ENCODE measurements at regions not wholly inside any gene's neighbourhood (a gene's known extent, or its start where the extent isn't known, plus 50 kb on each side); places are given as distances from the start of the nearest gene placed in this dataset.

DNA sequence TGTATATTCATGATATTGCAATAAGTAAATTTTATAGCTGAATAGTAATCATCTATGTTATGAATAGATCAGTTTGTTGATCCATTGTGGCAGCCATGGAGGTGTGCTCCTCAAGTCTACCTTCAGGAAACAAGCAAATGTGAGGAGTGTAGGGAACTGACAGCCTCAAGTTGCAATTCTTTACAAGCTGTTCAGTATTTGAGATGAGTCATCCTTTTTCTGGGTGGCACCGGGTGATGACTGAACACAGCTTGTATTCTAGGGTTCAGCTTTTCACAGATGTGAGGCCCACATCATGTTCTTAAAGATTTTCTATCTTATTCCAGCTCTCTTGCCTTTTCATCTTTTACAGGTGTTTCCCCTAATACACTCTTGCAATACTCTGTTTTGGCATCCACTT, 452.4 kb downstream of the KCNH5 start:
- DNase-seq (no peak), ATAC-seq (no peak)
- ChIA-PET CTCF (no interaction called here), POLR2A (interaction anchor here (0.5 kb wide), 1 partner anchor 434 kb away, joined by 3 read pairs; no protein-coding TSS in a partner anchor)
- Mint-ChIP-seq H3K36me3 (ENCODE audit: low read depth) (peaks cover 2% of the 10 kb centered on the region), H3K27me3 (peaks cover 2% of the 10 kb centered on the region), H3K4me1 (no peaks in the 10 kb centered on the region), H3K9me3 (ENCODE audit: low read depth) (peaks cover 9% of the 10 kb centered on the region), H3K4me3 (no peak overlapping the region), H3K27ac (no peak overlapping the region)
- intact Hi-C loops (cut with DNase I, micrococcal nuclease): no loop called here

DNA sequence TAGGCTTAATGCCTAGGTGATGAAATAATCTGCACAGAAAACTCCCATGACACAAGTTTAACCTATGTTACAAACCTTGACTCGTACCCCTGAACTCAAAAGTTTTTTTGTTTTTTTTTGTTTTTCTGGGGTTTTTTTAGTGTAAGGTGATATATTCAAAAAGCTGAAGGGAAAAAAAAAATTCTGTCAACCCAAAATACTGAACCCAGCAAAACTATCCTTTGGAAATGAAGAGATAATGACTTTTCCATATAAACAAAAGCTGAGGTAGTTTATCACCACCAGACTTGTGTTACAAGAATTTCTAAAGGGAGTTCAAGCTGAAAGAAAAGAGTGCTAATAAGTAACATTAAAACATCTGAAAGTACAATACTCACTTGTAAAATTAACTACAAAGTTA, 448.1 kb downstream of the KCNH5 start:
- intact Hi-C loops (cut with DNase I, micrococcal nuclease): no loop called here
- H3K36me3 Mint-ChIP-seq (ENCODE audit: low read depth): peaks cover 2% of the 10 kb centered on the region
- H3K4me1 Mint-ChIP-seq: no peaks in the 10 kb centered on the region
- peaks cover 13% of the 10 kb centered on the region for H3K9me3 Mint-ChIP-seq (ENCODE audit: low read depth)
- ChIA-PET POLR2A (no interaction called here), CTCF (interaction anchor here (0.7 kb wide), 1 partner anchor 248 kb away, joined by 3 read pairs; no protein-coding TSS in a partner anchor)
- H3K4me3 Mint-ChIP-seq: no peak overlapping the region
- DNase-seq: no peak
- peaks cover 2% of the 10 kb centered on the region for H3K27me3 Mint-ChIP-seq
- ATAC-seq: no peak
- H3K27ac Mint-ChIP-seq: no peak overlapping the region

DNA sequence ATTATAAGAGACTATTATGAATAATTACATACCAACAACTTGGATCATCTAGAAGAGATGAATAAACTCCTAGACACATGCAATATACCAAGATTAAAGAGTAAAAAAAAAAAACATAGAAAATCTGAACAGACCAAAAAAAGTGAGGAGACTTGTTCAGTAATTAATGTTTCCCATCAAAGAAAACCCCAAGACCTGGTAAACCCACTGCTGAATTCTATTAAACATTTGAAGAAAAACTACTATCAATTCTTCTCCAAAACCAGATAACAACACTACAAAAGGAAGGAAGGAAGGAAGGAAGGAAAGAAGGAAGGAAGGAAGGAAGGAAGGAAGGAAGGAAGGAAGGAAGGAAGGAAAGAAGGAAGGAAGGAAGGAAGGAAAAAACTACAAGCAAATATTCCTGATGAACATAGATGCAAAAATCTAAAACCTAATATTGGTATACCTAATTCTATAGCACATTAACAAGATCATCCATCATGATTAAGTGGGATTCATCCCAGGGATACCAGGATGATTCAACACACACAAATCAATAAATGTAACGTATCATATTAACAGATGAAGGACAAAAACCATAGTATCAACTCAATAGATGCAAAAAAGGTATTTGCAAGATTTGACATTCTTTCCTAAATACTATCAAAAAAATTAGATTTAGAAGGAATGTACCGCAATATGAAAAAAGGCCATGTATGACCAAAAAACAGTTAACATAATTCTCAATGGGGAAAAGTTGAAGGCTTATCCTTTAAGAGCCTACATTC, 445.5 kb downstream of the KCNH5 start:
- Mint-ChIP-seq H3K4me3 (no peak overlapping the region), H3K27me3 (no peaks in the 10 kb centered on the region), H3K36me3 (ENCODE audit: low read depth) (peaks cover 2% of the 10 kb centered on the region), H3K27ac (no peak overlapping the region), H3K4me1 (no peaks in the 10 kb centered on the region), H3K9me3 (ENCODE audit: low read depth) (peaks cover 11% of the 10 kb centered on the region)
- DNase-seq (no peak), ATAC-seq (no peak)
- intact Hi-C loops (cut with DNase I, micrococcal nuclease): no loop called here
- ChIA-PET POLR2A (no interaction called here), CTCF (no interaction called here)

DNA sequence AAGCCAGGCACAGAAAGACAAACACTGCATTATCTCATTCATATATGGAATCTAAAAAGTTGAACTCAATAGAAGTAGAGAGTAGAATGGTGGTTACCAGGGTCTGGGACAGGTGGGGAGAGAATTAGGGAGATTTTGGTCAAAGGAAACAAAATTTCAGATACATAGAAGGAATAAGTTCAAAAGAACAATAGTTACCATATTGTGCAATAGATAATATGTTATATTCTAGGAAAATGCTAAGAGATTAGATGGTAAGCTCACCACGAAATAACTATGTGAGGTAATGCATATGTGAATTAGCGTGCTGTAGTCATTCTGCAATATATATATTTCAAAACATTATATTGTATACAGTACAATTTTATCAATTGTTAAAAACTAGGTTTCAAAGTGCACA, 442.5 kb downstream of the KCNH5 start:
- Mint-ChIP-seq H3K4me3 (no peak overlapping the region), H3K36me3 (ENCODE audit: low read depth) (no peaks in the 10 kb centered on the region), H3K9me3 (ENCODE audit: low read depth) (peaks cover 5% of the 10 kb centered on the region), H3K27ac (no peak overlapping the region), H3K4me1 (no peaks in the 10 kb centered on the region), H3K27me3 (no peaks in the 10 kb centered on the region)
- DNase-seq (no peak), ATAC-seq (no peak)
- CTCF ChIA-PET: no interaction called here
- intact Hi-C loops (cut with DNase I, micrococcal nuclease): no loop called here
- POLR2A ChIA-PET: no interaction called here

DNA sequence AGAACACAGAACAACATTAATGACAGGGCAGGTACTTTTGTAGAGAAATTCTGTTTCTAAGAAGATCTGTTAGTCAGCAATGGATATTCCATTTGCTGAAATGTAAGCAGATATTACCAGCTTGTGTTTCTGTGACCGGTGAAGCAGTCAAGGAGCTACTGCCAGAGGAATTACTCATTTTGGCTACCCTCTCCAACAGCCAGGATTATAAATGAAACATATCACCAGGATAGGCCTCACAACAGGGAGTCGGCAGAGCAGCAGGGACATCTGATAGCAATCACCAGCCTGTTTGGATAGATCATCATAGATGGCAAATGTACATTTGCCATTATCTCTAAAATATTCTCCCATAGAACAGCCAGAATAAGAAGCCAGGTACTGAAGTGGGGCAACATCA, 440.7 kb downstream of the KCNH5 start:
- intact Hi-C loops (cut with DNase I, micrococcal nuclease): no loop called here
- Mint-ChIP-seq H3K27ac (no peak overlapping the region), H3K9me3 (ENCODE audit: low read depth) (peaks cover 3% of the 10 kb centered on the region), H3K4me1 (no peaks in the 10 kb centered on the region), H3K36me3 (ENCODE audit: low read depth) (no peaks in the 10 kb centered on the region), H3K27me3 (no peaks in the 10 kb centered on the region), H3K4me3 (no peak overlapping the region)
- ChIA-PET CTCF (interaction anchor here (0.6 kb wide), 1 partner anchor 54 kb away, joined by 4 read pairs; no protein-coding TSS in a partner anchor), POLR2A (no interaction called here)
- ATAC-seq: no peak
- DNase-seq: no peak

DNA sequence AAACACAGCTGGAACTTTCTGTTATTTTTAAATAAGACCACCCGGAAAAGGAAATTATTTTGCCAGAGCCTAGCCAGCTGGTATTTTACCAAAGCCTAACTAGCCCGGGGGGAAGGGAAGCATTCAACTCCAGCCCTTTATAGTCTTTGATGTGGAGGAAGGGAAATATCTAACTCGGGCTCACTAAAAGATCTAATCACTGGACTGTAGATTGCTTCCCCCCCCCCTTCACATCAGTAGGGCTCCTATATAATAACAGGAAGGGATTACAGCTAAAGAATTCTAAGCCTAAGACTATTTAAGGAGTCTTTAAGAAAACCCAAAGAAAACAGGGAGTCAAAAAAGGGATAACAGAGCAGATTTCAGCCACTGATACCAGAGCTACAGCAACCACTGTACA, 431.1 kb downstream of the KCNH5 start:
- H3K4me1 Mint-ChIP-seq: no peaks in the 10 kb centered on the region
- intact Hi-C loops (cut with DNase I, micrococcal nuclease): no loop called here
- DNase-seq (no peak), ATAC-seq (no peak)
- no peak overlapping the region for H3K4me3 Mint-ChIP-seq
- H3K36me3 Mint-ChIP-seq (ENCODE audit: low read depth): no peaks in the 10 kb centered on the region
- H3K9me3 Mint-ChIP-seq (ENCODE audit: low read depth): peaks cover 3% of the 10 kb centered on the region
- POLR2A ChIA-PET: no interaction called here
- H3K27ac Mint-ChIP-seq: no peak overlapping the region
- H3K27me3 Mint-ChIP-seq: no peaks in the 10 kb centered on the region
- CTCF ChIA-PET: no interaction called here

DNA sequence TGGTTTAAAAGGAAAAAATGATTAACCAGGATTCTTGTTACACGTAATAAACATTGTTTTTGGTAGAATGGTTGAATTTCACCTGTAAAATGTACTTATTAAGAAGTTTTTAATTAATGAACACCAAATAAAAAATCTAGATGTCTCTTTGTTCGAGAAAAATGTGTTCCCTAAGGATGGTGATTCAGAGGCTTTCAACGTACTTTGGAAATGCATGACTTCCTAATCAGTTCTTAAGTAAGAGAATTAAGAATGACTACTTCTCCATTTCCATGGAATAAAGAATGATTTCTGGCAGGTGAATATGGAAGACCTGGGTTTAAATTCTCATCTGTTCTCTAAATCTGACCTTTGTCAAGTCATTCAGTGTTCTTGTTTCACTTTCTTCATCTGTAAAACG, 428.6 kb downstream of the KCNH5 start:
- CTCF ChIA-PET: no interaction called here
- H3K4me3 Mint-ChIP-seq: no peak overlapping the region
- intact Hi-C loops (cut with DNase I, micrococcal nuclease): no loop called here
- DNase-seq: no peak
- no peaks in the 10 kb centered on the region for H3K27me3 Mint-ChIP-seq
- no peak for ATAC-seq
- H3K27ac Mint-ChIP-seq: no peak overlapping the region
- peaks cover 5% of the 10 kb centered on the region for H3K9me3 Mint-ChIP-seq (ENCODE audit: low read depth)
- POLR2A ChIA-PET: no interaction called here
- H3K36me3 Mint-ChIP-seq (ENCODE audit: low read depth): no peaks in the 10 kb centered on the region
- H3K4me1 Mint-ChIP-seq: no peaks in the 10 kb centered on the region

DNA sequence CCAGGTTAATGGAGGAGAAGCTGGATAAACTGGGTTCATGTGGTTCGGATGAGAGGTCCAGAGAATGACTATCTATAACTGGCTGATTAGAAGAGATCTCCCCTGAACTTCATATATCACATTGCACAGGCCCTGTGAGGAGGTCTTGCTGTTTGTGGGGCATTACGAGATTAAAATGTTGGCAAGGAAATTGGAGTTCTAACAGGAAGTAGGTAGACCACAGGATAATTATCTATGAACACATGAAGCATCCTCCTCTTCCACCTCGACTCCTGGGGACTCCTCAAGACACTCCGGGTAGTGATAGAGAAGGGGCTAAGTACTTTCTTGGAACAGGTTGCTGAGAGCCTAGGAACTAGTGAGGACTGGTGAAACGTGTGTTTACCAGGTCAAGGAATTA, 418.8 kb downstream of the KCNH5 start:
- no peak for DNase-seq
- no peak for ATAC-seq
- intact Hi-C loops (cut with DNase I, micrococcal nuclease): no loop called here
- Mint-ChIP-seq H3K36me3 (ENCODE audit: low read depth) (no peaks in the 10 kb centered on the region), H3K27ac (no peak overlapping the region), H3K4me1 (no peaks in the 10 kb centered on the region), H3K4me3 (no peak overlapping the region), H3K27me3 (no peaks in the 10 kb centered on the region), H3K9me3 (ENCODE audit: low read depth) (peaks cover 4% of the 10 kb centered on the region)
- CTCF ChIA-PET: no interaction called here
- POLR2A ChIA-PET: no interaction called here

DNA sequence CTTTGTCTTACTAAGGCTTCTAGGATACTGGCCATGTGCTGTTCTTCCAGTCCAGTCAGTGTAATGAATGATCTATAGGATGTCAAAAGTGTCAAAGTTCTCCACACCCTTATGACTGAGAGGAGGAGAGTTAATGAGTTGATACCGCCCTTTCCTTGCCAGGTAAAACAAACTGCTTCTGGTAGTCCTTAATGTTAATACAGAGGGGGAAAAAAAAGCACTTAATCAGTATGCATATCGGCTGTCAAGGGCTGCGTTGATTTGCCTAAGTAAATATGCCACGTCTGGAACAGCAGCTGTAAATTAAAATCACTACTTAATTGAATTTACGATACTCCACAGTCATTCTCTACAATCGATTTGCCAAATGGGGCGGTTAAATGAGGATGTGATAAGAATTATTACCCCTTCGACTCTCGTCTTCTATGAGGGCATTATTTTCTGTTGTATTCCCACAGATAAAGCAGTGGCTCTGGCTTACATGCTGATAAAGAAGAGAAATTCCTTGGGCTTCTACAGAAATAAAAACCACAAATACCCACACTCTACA, 416.0 kb downstream of the KCNH5 start:
- Mint-ChIP-seq H3K27ac (no peak overlapping the region), H3K9me3 (ENCODE audit: low read depth) (peaks cover 4% of the 10 kb centered on the region), H3K36me3 (ENCODE audit: low read depth) (no peaks in the 10 kb centered on the region), H3K27me3 (no peaks in the 10 kb centered on the region), H3K4me1 (no peaks in the 10 kb centered on the region), H3K4me3 (no peak overlapping the region)
- DNase-seq (no peak), ATAC-seq (no peak)
- CTCF ChIA-PET: no interaction called here
- intact Hi-C loops (cut with DNase I, micrococcal nuclease): no loop called here
- POLR2A ChIA-PET: no interaction called here

DNA sequence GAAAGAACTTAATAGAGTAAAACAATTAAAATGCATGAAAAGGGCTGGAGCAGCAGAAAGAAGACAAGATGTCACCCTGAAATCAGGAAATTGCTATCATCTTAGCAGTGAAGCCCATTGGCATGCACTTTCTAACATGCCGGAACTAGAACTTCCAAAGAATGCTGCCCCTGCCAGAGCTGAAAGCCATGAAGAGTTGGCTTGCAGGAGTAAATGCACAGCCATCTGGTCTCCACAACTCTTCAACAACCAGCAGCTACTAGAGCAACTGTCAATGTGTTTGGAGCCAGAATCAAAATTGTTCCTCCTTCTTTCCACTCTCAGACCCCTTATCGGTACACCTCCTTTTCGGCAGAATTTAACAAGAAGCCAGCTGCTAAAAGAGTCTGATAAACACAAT, 414.1 kb downstream of the KCNH5 start:
- ChIA-PET POLR2A (no interaction called here), CTCF (no interaction called here)
- Mint-ChIP-seq H3K27ac (no peak overlapping the region), H3K4me1 (no peaks in the 10 kb centered on the region), H3K27me3 (no peaks in the 10 kb centered on the region), H3K36me3 (ENCODE audit: low read depth) (no peaks in the 10 kb centered on the region), H3K4me3 (no peak overlapping the region), H3K9me3 (ENCODE audit: low read depth) (no peaks in the 10 kb centered on the region)
- DNase-seq (no peak), ATAC-seq (no peak)
- intact Hi-C loops (cut with DNase I, micrococcal nuclease): no loop called here

DNA sequence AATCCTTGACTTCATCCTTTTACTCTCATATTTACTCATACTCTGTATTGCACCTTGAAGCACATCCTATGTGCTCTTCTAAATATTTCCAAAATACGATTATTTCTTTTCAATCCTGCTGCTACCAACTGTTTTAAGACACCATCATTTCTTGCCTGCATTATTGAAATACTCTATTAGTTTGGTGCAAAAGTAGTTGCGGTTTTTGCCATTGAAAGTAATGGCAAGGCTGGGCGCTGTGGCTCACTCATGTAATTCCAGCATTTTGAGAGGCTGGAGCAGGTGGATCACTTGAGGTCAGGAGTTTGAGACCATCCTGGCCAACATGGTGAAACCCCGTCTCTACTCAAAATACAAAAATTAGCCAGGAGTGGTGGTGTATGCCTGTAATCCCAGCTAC, 412.5 kb downstream of the KCNH5 start:
- ChIA-PET CTCF (no interaction called here), POLR2A (no interaction called here)
- no peak overlapping the region for H3K27ac Mint-ChIP-seq
- H3K27me3 Mint-ChIP-seq: no peaks in the 10 kb centered on the region
- DNase-seq (no peak), ATAC-seq (no peak)
- no peak overlapping the region for H3K4me3 Mint-ChIP-seq
- intact Hi-C loops (cut with DNase I, micrococcal nuclease): no loop called here
- H3K9me3 Mint-ChIP-seq (ENCODE audit: low read depth): no peaks in the 10 kb centered on the region
- H3K36me3 Mint-ChIP-seq (ENCODE audit: low read depth): no peaks in the 10 kb centered on the region
- no peaks in the 10 kb centered on the region for H3K4me1 Mint-ChIP-seq

DNA sequence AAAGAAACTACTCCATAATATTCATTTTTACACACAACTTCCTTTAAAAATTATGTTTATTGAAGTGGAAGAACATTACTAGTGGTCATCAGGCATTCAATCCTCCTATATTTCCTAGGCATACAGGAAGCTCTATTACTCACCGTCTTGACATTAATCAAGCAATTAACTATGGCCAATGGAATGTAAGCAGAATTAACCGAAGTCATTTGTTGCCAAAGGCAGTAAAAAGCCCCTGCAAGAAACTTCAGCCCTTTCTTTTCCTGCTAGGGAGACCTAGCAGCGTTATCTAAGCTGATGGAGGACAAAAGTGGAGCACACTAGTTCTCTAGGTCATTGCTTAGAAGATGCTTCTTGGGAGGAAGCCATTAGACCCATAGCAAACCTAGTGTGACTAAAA, 399.6 kb downstream of the KCNH5 start:
- CTCF ChIA-PET: no interaction called here
- H3K27ac Mint-ChIP-seq: no peak overlapping the region
- DNase-seq (no peak), ATAC-seq (no peak)
- no peaks in the 10 kb centered on the region for H3K36me3 Mint-ChIP-seq (ENCODE audit: low read depth)
- H3K9me3 Mint-ChIP-seq (ENCODE audit: low read depth): peaks cover 2% of the 10 kb centered on the region
- POLR2A ChIA-PET: no interaction called here
- intact Hi-C loops (cut with DNase I, micrococcal nuclease): no loop called here
- H3K4me3 Mint-ChIP-seq: no peak overlapping the region
- H3K27me3 Mint-ChIP-seq: no peaks in the 10 kb centered on the region
- no peaks in the 10 kb centered on the region for H3K4me1 Mint-ChIP-seq
